HG03571 (cell line): ENCODE measurements at regions not wholly inside any gene's neighbourhood (a gene's known extent, or its start where the extent isn't known, plus 50 kb on each side); places are given as distances from the start of the nearest gene placed in this dataset.
"Not testable (repeated sequence)": the region's sequence is repeated elsewhere in the genome, so short reads cannot be mapped to it uniquely, and the experiment has no call there.

Experiments
- ATAC-seq: cut with Tn5 transposase; IDR thresholded peaks from one replicate; pipeline ENCODE4 v1.9.1; 2021; ENCODE audit not compliant: unreplicated experiment

DNA sequence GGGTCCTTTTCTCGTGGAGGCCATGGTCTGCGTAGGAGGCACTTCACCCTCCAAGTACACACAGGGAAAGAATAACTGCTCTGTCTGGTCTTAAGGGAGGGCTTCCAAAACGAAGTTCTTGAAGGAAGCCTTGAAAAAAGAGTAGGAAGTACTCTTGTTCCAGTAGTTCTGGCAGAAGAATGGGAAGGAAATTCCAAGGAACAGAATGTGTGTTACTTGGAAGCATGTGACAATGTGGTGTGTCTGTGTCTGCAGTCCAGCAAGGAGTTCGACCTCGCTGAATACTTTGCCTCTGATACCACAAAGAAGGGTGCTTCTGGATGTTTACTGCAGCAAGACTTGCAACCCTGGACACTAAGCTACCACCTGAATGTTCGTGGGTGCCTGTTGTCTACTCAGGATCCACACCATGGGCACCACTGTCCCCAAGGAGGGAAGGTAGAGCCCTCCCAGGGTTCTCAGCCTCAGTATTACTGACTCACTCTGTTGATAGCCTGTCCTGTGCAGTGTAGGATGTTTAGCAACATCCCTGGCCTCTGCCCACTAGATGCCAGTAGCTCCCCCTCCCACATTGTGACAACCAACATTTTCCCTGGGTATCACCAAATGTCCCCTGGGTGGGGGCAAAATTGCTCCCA, 471.6 kb upstream of the CDH4 start:
- ATAC-seq: no peak

DNA sequence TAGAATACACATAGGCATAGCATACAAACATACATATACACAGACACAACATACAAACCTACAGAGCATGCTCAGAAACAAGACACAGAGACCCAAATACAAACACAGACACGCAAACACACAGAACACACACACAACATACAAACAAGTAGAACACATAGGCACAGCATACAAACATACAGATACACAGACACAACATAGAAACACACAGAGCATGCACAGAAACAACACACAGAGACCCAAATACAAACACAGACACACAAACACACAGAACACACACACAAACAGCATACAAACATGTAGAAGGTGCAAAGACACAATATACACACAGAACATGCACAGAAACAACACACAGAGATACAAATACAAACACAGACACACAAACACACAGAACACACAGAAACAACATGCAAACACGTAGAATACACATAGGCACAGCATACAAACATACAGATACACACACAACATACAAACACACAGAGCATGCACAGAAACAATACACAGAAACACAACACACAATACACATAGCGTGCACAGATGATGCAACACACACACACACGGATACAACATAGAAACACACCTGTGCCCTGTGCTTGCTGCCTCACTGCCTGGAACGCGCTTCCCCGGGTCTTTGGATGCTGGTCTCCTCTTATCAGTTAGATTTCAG, 469.0 kb upstream of the CDH4 start:
- no peak for ATAC-seq

DNA sequence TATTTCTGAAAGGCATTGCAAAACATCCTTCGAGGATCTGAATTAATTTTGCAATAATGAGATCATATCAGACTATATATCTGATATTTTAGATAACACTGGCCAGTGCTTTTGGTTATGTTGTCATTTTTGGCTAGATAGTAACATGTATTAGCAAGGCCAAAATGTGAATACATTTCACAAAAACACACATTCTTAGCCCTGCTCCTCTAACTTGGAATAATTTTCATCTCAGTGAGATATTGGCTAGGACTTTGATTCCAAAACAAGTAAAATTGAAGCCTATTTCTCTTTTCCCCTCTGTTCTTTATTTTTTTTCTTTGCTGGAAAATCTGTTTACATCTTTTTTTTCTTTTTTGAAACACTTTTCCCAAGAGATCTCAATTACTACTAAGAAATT, 466.8 kb upstream of the CDH4 start:
- no peak for ATAC-seq

DNA sequence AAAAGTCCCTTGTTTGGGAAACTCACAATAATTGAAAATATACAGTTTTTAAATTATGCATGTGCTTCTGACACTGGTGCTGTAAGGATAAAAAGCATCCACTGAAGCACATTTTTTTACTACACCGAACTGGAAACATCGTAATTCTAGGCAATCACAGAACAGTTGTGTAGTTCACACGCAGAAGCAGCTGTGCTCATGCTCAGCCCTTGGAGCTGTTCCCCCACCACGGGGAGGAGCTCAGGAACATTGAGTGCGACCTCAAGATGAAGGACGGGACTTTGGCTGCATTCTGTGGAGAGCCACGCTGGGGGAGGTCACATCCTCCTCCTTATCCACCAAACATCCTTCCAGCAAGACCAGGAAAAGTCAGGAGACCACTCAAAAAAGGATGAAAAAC, 466.3 kb upstream of the CDH4 start:
- no peak for ATAC-seq

DNA sequence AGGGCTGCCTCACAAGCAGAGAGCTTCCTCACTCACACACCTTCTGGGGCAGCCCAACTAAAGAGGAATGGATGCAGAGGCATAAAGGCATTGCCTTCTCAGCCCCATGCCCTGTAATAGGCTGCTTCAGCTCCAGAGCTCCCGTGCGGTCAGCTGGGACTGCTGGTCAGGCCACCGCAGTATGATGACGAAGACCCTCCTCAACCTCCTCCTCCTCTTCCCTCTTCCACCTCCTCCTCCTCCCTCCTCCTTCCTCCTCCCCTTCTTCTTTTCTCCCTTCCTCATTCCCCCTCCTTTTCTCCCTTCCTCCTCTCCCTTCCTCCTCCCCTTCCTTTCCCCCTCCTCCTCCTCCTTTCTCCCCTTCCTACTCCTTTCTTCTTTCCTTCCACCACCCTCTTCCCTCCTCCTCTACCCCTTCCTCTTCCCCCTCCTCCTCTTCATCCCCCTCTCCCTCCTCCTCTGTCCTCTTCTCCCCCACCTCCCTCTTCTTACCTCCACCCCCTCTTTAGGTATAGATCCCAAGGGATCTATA, 465.3 kb upstream of the CDH4 start:
- ATAC-seq: no peak

DNA sequence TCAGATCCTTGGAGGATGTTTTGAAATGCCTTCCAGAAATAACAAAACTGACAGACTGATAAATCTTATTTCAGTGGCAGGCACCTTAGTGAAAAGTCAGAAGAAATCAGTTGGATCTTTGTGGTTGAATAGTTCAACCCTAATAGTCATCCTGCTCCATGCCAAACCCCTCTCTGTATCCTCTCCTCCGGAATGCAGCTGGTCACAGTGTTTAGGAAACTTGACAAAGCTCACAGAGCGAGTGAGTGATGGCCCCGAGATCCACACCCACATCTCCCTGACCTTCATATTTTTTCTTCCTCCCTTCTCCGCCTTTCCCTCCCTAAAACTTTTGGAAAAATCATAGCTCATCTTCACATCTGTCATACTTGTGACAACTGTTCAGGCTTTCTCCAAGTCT, 464.8 kb upstream of the CDH4 start:
- ATAC-seq: no peak

DNA sequence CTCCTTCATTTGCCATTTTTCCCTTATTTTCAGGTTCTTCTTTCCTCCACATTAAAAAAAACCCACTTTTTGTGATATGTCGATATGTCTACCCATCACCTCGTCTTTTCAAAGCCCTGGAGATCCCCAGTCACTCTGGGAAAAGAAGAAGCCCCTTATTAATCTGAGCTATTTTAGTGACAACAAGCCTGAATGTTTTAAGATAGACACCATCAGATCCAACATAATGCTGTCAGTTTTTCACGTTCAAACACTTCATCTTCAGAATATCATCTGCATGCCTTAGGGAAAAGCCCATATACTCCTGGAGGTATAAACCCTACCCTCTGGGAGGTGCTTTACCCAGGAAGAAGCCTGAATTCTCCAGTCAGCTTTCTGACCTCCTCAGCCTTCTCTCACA, 464.0 kb upstream of the CDH4 start:
- ATAC-seq: no peak

DNA sequence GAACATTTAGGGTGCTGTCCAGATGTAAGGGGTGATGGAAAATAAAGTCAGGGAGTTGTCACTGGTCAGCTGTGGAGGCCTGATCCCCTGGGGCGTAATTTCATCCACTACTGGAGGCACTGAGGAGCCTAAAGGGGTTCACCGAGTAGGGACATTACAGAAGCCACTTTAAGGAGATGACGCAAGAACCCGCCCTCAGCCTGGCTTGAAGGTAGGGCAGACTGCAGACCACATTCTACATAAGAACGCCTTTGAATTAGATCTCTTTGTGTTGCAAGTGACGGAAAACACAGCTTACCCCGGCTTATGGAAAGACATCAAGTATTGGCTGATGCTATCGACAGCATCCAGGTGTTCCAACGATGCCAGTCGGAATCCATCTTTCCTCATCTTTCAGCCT, 462.7 kb upstream of the CDH4 start:
- ATAC-seq: no peak

DNA sequence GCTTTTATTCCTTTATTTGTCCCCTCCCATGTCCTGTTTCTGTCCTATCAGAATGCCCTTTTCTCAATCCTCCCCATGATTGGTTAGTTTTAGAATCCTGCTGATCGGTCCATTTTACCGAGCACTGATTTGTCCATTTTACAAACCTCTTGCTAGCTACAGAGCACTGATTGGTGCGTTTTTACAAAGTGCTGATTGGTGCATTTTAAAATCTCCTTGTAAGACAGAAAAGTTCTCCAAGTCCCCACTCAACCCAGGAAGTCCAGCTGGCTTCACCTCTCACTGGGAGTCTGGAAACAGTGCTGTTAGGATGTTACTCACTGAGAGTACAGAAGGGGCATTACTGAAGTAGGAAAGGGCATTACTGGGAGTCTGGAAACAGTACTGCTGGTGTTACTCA, 461.7 kb upstream of the CDH4 start:
- ATAC-seq: not testable (repeated sequence)

DNA sequence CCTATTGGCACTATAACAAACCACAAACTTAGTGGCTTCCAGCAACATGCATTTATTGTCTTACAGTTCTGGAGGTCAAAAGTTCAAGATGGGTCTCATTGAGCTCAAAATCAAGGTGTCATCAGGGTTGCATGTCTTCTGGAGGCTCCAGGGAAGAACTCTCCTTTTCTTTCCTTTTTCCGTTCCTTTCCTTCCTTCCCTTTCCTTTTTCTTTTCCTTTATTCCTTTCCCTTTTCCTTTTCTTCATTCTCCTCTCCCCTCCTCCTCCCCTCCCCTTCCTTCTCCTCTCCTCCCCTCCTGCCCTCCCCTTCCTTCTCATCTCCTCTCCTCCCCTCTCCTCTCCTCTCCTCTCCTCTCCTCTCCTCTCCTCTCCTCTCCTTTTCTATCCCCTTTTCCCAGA, 460.2 kb upstream of the CDH4 start:
- ATAC-seq: no peak

DNA sequence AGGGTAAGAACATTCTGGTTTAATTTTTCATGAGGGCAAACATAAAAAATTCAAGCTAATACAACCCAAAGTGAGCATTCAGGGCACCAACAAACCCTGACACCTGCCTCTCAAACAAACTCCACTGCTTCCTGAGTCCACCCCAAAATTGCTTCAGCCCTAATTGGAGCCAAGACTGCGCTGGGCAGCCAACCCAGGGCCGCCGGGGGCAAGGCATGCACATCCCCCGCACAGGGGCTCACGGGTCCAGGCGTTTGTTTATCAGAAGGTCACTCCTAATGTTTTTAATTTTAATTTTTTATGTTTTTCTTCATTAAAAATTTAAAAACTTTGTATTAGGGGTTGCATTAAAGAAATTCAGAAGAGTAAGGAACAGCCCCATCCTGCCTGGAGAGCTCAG, 459.1 kb upstream of the CDH4 start:
- no peak for ATAC-seq

DNA sequence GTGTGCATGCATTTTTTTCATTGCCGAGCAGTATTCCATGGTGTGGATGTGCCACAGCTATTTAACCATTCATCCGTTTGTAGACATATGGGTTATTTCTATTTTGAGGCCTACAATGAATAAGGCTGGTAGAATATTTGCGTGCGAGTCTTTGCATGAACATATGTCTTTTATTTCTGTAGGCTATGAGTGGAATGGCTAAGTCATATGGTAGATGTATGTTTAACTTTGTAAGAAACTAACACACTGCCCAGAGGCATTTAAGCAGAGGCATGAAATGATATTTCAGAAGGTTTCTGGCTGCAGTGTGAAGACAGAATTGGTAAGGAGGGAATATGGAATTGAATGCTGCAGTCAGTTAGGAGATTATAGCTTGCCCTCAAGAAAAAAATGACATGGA, 457.4 kb upstream of the CDH4 start:
- no peak for ATAC-seq

DNA sequence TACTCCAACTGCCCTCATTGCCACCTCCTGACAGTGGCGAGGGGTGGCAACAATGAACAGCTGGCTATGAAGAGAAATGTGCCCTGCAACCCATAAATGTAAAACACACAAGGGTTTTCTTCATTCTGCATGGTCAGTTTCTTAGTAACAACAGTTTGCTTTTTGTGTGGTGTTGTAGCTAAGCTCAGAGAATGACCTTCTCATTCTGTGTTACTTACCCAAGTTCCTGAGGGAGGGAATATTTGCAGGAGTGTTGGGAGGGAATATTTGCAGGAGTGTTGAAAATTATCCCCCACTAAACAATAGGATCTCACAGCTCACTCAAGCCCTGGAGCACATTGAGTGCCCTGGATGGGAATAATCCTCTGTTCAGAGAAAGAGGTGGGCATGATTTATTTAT, 456.4 kb upstream of the CDH4 start:
- no peak for ATAC-seq

DNA sequence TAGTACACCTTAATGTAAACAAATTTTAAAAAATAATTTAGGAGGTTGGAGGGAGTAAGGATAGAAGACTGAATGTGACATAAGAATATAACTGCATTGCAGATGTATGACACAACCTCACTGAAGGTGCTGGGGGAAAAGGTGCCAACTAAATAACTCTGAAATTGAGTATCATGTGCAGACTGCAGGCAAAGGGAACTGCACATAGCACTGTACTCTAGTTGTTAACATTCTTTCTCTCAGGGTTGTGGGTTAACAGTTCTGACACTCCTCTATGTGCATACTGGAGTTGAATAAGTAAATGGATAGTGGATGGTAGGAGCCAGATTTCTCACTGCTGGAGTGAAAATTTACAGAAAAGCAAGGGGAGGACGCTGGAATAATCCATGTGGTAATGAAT, 451.9 kb upstream of the CDH4 start:
- no peak for ATAC-seq

DNA sequence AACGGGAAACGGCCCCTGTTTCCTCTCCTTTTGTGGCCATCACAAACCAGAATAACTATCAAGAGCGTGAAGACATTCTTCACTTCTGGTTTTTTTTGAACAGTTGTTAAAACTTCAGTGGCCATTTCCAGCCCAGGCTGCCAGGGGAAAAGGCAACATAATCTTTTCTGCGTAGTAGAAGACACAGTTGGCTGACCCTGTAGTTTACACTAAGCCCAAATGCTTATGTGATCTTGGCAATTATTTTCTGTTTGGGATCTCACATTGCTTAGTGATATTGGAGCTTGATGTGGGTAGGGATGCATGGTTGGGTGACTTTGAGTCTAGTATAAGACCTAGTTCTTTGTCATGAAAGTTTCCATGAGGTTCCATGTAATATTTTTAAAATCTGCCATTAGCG, 449.4 kb upstream of the CDH4 start:
- no peak for ATAC-seq

DNA sequence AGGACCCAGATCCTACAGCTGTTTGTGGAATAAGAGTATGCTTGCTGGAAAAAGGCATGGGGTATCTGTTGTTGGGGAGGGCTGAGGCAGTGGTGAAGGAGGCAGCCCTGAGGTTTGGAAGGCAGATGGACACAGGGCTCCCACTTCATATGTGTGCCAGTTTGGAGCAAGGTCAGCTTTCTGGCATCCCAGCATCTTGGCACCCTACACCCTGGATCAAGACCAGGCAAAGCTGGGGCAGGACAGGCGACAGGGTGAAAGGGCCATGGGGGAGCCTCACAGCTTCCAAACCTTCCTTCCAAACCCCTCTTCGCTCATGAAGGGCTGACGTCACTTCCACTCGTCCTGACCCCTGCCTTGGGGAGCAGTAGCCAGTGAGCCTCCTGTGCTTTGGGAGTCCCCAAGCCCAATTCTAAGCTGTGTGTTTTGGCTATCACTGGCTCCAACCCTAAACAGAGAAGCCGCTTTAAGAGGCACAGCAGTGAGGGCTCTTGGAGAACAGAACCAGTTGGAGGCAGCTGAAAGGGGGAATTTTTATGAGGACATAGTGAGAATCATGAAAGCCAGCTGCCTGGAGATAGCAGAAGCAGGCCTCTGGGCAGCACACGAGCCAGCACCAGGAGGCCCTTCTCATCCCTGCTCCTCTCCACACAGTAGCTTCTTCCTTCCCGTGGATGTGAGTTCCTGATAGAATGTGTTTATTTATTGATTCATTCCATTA, 448.6 kb upstream of the CDH4 start:
- no peak for ATAC-seq

DNA sequence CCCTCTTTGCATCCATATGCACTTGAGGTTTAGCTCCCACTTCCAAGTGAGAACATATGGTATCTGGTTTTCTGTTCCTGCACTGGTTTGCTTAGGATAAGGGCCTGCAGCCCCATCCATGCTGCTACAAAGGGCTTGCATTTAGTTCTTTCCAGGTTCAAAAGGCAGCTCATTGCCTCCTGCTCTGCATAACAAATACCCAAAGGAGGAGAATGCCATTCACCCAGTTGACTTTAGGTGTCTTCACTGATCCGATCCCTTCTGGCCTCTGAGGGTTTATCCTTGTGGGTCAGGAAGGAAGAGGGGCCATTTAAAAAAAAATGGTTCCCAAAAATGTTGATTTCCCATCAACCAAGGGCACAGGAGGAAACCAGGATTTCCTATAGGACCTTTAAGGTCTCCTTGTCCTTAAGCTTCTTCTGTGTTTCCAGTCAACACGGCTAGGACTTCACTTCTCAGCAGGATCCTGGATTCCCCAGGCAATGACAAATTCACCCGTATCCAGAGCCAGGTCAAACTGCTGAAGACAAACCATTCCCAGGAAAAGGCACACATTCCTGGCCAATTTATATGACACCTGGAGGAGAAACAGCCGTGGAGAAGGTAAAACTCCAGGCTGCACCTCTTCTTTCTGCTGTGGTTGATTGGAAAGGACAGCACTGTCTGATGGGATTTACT, 447.7 kb upstream of the CDH4 start:
- ATAC-seq: no peak

DNA sequence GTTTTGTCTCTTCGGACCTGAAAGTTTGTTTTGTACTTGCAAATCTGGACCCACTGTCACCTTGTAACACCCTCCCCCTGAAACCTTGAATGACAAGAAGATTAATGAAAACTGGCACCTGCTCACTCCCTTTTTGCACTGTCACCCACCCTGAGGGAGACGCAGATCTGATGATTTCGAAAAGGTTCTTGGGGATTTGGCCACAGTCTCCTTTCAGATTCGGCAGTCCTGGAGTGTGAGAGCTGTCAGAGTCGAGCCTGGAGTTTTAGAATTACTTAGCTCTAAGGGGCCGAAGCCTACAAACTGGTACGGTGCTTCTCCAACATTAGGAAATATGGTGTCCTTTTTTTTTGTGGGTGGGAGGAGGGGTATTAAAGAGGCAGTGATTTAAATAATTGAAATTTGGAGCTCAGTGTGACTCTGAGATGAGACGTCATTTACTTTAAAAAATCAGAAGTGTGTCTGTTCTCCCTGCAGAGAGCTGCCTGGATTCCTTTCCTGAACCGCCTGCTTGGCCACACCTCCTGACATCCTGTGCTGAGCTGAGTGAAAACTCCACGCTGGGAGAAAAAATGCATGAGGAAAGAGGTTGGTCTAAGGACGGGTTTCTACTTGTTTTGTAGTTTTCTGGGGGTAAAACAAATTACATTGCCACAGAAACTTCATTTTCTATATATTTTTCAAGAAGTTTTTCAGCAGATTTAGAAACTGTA, 447.0 kb upstream of the CDH4 start:
- ATAC-seq: no peak

DNA sequence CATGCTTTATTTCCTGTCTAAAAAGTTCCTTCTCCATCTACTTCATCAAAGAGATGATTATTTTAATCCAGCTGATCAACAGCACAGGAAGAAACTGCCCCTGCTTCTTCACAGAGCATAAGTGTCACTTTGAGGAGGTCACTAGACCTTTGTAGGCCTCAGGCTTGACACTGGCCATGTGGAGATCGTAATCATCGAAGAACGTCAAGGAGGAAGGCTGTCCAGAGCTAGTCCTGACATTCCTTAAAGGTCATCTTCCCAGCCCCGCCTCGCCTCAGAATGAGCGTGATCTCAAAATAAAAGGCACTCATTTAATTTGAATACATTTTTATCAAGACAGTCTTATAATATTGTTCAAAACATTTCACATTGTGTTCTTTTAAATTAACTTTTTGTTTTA, 445.7 kb upstream of the CDH4 start:
- no peak for ATAC-seq

DNA sequence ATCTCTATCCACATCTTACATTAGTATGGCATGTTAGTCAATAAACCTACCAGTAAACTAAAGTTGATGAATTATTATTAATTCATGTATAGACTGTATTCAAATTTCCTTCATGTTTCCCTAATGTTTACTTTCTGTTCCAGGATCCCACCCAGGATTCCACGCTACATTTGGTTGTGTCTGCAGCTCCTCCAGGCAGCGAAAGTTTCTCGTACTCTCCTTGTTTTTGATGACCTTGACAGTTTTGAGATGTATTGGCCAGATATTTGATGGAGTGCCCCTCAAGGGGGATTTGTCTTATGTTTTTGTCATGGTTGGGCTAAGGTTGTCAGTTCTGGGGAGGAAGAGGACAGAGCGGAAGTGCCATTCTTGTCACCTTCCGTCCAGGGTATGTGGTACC, 445.2 kb upstream of the CDH4 start:
- no peak for ATAC-seq

DNA sequence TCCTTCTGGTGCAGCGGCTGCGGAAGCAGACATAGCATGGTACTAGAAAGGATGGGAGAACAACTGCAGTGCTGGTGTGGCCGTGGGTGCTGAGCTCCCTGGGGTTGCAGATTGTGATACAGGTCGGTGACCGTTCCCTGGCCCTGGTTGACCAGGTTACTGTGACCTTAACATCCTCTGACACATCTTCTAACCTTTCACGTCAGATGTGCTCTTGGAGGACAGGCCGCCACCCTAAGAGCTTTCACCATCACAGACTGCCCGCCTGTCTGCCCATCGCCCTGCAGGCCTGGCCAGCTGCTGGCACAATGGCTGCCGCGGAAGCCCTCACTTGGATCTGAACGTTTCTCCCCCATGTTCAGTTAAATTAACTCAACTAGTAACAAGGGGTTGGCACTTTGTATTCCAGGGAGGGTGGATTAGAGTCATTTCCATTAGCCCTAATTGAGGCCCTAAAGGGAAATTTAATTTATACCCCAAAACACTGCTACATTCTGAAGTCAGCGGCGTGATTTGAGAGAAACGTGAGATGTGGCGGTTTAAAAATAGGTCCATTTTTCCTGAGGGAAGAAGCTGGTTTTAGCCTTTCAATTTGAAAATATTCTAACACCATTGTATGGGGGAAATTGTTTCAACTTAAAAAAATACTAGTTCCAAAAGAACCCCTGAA, 443.9 kb upstream of the CDH4 start:
- no peak for ATAC-seq
